Tibial nerve (tissue), 3 donors: ENCODE measurements at regions not wholly inside any gene's neighbourhood (a gene's known extent, or its start where the extent isn't known, plus 50 kb on each side); places are given as distances from the start of the nearest gene placed in this dataset.

Experiments
- CTCF ChIP-seq, 5 experiments: fragments of 200-600 bp in 3 of 5; fragments of 450-650 bp in 2 of 5; sonication (generic) in 3 of 5; IDR thresholded peaks; one replicate each; pipeline ENCODE4 v1.5.1; 2016 to 2019; ENCODE audit warnings: antibody characterized with exemption in 5 of 5, mild to moderate bottlenecking in 3 of 5, moderate library complexity in 2 of 5
- POLR2A ChIP-seq, 2 donors: fragments of 450-650 bp; IDR thresholded peaks; one replicate each; pipeline ENCODE4 v1.6.1; 2017; ENCODE audit warnings: antibody characterized with exemption in 2 of 2, mild to moderate bottlenecking in 2 of 2, moderate library complexity in 2 of 2

GRCh38 chr3:10722911-10723310 lies 93.1 kb upstream of the SLC6A11 start:
- TF ChIP-seq POLR2A (IDR thresholded peaks at IDR 0.05): no peak
- TF ChIP-seq CTCF (IDR thresholded peaks at IDR 0.05): no peak
